K562 (cell line): ENCODE measurements at regions not wholly inside any gene's neighbourhood (a gene's known extent, or its start where the extent isn't known, plus 50 kb on each side); places are given as distances from the start of the nearest gene placed in this dataset.

Experiments used
- ATAC-seq: fragments of 200-7000 bp; cut with Tn5 transposase; 3 replicates; pipeline ENCODE4 v1.9.1; 2020; ENCODE audit warnings: moderate library complexity
- BruUV-seq: library from RNA; stranded (reverse); fragments of 400-500 nt; replicated peaks from 2 replicates; lab custom pipeline; 2021; lab: Mats Ljungman, UMichigan
- CTCF ChIA-PET: fragments of 300-600 bp; formaldehyde crosslinking; extraction: SDS; loops from one replicate; lab custom pipeline; 2021; ENCODE audit warnings: low intra/inter-chr PET ratio; lab: Yijun Ruan, JAX
- POLR2A ChIA-PET: fragments of 300-600, 350-650 bp; sonication (Branson Sonifier 250); formaldehyde crosslinking; extraction: SDS; loops from one replicate; lab custom pipeline; 2021; ENCODE audit warnings: antibody characterized with exemption, inconsistent platforms; lab: Yijun Ruan, JAX
- DNase-seq, 4 experiments: peaks; one replicate each; pipeline versions ENCODE4 v3.0.0 to v3.0.0-alpha.2; 2011 to 2018; ENCODE audit warnings: low spot score in 3 of 4, mixed read lengths in 3 of 4; ENCODE audit errors: extremely low read depth in 1 of 4
- FAIRE-seq: peaks from 2 replicates; lab custom pipeline; 2011; peaks lifted over from hg19 to GRCh38; lab: Jason Lieb, UNC
- H2AFZ ChIP-seq: 2 replicates; pipeline ENCODE4 v1.6.0; 2011; ENCODE audit warnings: low read depth, low read length, control low read depth, inconsistent platforms
- H3K27ac ChIP-seq: fragments of 200-600 bp; 3 replicates; pipeline ENCODE4 v1.8.0; 2011; ENCODE audit warnings: low read depth, mild to moderate bottlenecking, control low read depth, inconsistent platforms, low read length, moderate library complexity, mixed read lengths; ENCODE audit errors: extremely low read depth
- H3K27me3 ChIP-seq, 2 experiments: fragments of 300-600 bp in 1 of 2; 2 replicates in 1 of 2; 3 replicates in 1 of 2; pipeline versions ENCODE4 v1.6.0 to v1.8.0; 2011; ENCODE audit warnings: inconsistent platforms in 2 of 2, low read length in 2 of 2, mild to moderate bottlenecking in 1 of 2, mixed read lengths in 1 of 2, moderate library complexity in 1 of 2; ENCODE audit not compliant: control insufficient read depth in 2 of 2, insufficient read depth in 2 of 2
- H3K36me3 ChIP-seq: fragments of 300-600 bp; 3 replicates; pipeline ENCODE4 v1.8.0; 2011; ENCODE audit warnings: mild to moderate bottlenecking, low read length, inconsistent platforms; ENCODE audit not compliant: control insufficient read depth, insufficient read depth
- H3K4me1 ChIP-seq, 2 experiments: fragments of 200-600 bp in 1 of 2; replicated peaks in 1 of 2; 2 replicates in 1 of 2; 3 replicates in 1 of 2; pipeline versions ENCODE4 v1.5.1 to v1.8.0; 2011; ENCODE audit warnings: inconsistent platforms in 2 of 2, low read length in 2 of 2, mild to moderate bottlenecking in 1 of 2, mixed read lengths in 1 of 2, moderate library complexity in 1 of 2; ENCODE audit not compliant: control insufficient read depth in 2 of 2, insufficient read depth in 2 of 2
- H3K4me2 ChIP-seq: 2 replicates; pipeline ENCODE4 v1.6.1; 2011; ENCODE audit warnings: low read length, control low read depth, inconsistent platforms, mixed read lengths; ENCODE audit not compliant: insufficient read depth
- H3K4me3 ChIP-seq: fragments of 200-600 bp; sonication (generic), shearing (Covaris generic); 2 replicates; pipeline ENCODE4 v1.5.1; 2016; ENCODE audit warnings: control low read depth, inconsistent platforms
- H3K79me2 ChIP-seq: fragments of 200-600 bp; 3 replicates; pipeline ENCODE4 v1.8.0; 2011; ENCODE audit warnings: low read length, inconsistent platforms; ENCODE audit not compliant: control insufficient read depth, insufficient read depth
- H3K9ac ChIP-seq, 2 experiments: 2 replicates each; pipeline versions ENCODE4 v1.6.0 to v1.6.1; 2011; ENCODE audit warnings: low read depth in 2 of 2, low read length in 2 of 2, control low read depth in 1 of 2, inconsistent platforms in 1 of 2, mild to moderate bottlenecking in 1 of 2, mixed read lengths in 1 of 2; ENCODE audit not compliant: insufficient read depth in 1 of 2
- H3K9me1 ChIP-seq: one replicate; pipeline ENCODE4 v1.6.0; 2011; ENCODE audit warnings: inconsistent platforms, mild to moderate bottlenecking, low read length, moderate library complexity; ENCODE audit not compliant: control insufficient read depth, insufficient read depth
- H3K9me3 ChIP-seq: replicated peaks from 2 replicates; pipeline ENCODE4 v1.5.1; 2011; ENCODE audit warnings: low read depth, low read length, inconsistent platforms; ENCODE audit not compliant: control insufficient read depth, insufficient read depth
- H4K20me1 ChIP-seq: replicated peaks from 2 replicates; pipeline ENCODE4 v1.6.1; 2011; ENCODE audit warnings: low read length, inconsistent platforms, mixed read lengths; ENCODE audit not compliant: control insufficient read depth, insufficient read depth
- ERF ChIP-seq: fragments of 450-650 bp; formaldehyde crosslinking; IDR thresholded peaks from 2 replicates; pipeline ENCODE4 v1.4.0; 2020; ENCODE audit warnings: mild to moderate bottlenecking, mixed read lengths
- KHSRP ChIP-seq: fragments of 450-650 bp; IDR thresholded peaks from 2 replicates; pipeline ENCODE4 v1.6.1; 2017
- MITF ChIP-seq: IDR thresholded peaks from 2 replicates; pipeline ENCODE4 v1.6.1; 2014; ENCODE audit warnings: antibody characterized with exemption
- NFE2L1 ChIP-seq: fragments of 450-650 bp; IDR thresholded peaks from 2 replicates; pipeline ENCODE4 v1.6.1; 2016; ENCODE audit warnings: missing genetic modification characterization, low read depth, mild to moderate bottlenecking, missing compliant biosample characterization, moderate library complexity, borderline replicate concordance
- NR3C1 ChIP-seq: sonication (generic); formaldehyde crosslinking; IDR thresholded peaks from 2 replicates; pipeline ENCODE4 v1.8.1; 2022; ENCODE audit warnings: missing genetic modification reagents
- NUFIP1 ChIP-seq: fragments of 450-650 bp; IDR thresholded peaks from 2 replicates; pipeline ENCODE4 v1.6.1; 2018; ENCODE audit not compliant: partially characterized antibody
- PKNOX1 ChIP-seq: fragments of 450-650 bp; IDR thresholded peaks from 2 replicates; pipeline ENCODE4 v1.6.1; 2016
- POLR2G ChIP-seq: fragments of 200-400 bp; formaldehyde crosslinking; IDR thresholded peaks from 2 replicates; pipeline ENCODE4 v1.6.1; 2017; ENCODE audit warnings: low read depth, mild to moderate bottlenecking, antibody characterized with exemption, low read length, moderate library complexity
- POLR2H ChIP-seq: IDR thresholded peaks from 2 replicates; pipeline ENCODE4 v1.6.1; 2016; ENCODE audit warnings: missing genetic modification characterization, low read depth, mild to moderate bottlenecking, control low read depth, missing compliant biosample characterization, moderate library complexity
- RAD51 ChIP-seq: fragments of 450-650 bp; IDR thresholded peaks from 2 replicates; pipeline ENCODE4 v1.7.1; 2016; ENCODE audit warnings: low read depth, mild to moderate bottlenecking, borderline replicate concordance
- RBM22 ChIP-seq: fragments of 200-400 bp; formaldehyde crosslinking; IDR thresholded peaks from 2 replicates; pipeline ENCODE4 v1.6.1; 2018; ENCODE audit warnings: low read length, low read depth; ENCODE audit not compliant: poor library complexity, severe bottlenecking
- ZBTB34 ChIP-seq: fragments of 250-450 bp; sonication (Bioruptor Pico); IDR thresholded peaks from 2 replicates; pipeline ENCODE4 v1.8.0; 2021; ENCODE audit warnings: mild to moderate bottlenecking, moderate library complexity
- ZC3H4 ChIP-seq: sonication (generic); formaldehyde crosslinking; IDR thresholded peaks from 2 replicates; pipeline ENCODE4 v1.9.0; 2021; ENCODE audit warnings: missing genetic modification reagents, borderline replicate concordance
- ZNF212 ChIP-seq: fragments of 450-650 bp; formaldehyde crosslinking; IDR thresholded peaks from 2 replicates; pipeline ENCODE4 v1.4.0; 2020; ENCODE audit warnings: mild to moderate bottlenecking
- ZNF217 ChIP-seq: sonication (generic); formaldehyde crosslinking; IDR thresholded peaks from 2 replicates; pipeline ENCODE4 v1.8.0; 2022; ENCODE audit warnings: mild to moderate bottlenecking, missing genetic modification reagents
- ZNF41 ChIP-seq: fragments of 250-450 bp; sonication (Bioruptor Pico); conservative IDR thresholded peaks from 2 replicates; pipeline ENCODE4 v1.4.0; 2020; ENCODE audit warnings: mild to moderate bottlenecking
- WGBS: fragments of 100-300 bp; shearing (Covaris generic); methylation state at CpG from one replicate; pipeline ENCODE4 v1.1.6; 2016; ENCODE audit warnings: low coverage, mixed read lengths; ENCODE audit not compliant: insufficient coverage; ENCODE audit errors: missing lambda C conversion rate; 5-methylcytosine and 5-hydroxymethylcytosine counted together
- in situ Hi-C: fragments of 300-500 bp; cut with MboI; formaldehyde crosslinking; loops from 4 replicates; pipeline ENCODE4 v1.15.0; 2018; ENCODE audit warnings: inconsistent platforms, mixed read lengths
- intact Hi-C: fragments of 100-400 bp; cut with micrococcal nuclease; formaldehyde crosslinking; loops from 2 replicates; pipeline ENCODE4 v1.14.2; 2022

GRCh38 chr4:27182211-27182610, 321.6 kb downstream of the STIM2 start:
- no peaks in the 10 kb centered on the region for H3K4me1 ChIP-seq
- no peak overlapping the region for H3K27ac ChIP-seq
- WGBS = 0% methylated on average over 2 of the region's 2 CpGs
- no peaks in the 10 kb centered on the region for H3K36me3 ChIP-seq
- no TSS peak for BruUV-seq
- ChIA-PET POLR2A (no interaction called here), CTCF (no interaction called here)
- no peak for DNase-seq
- H3K9me3 ChIP-seq = no peaks in the 10 kb centered on the region
- H4K20me1 ChIP-seq = no peaks in the 10 kb centered on the region
- TF ChIP-seq ZNF41 (CRISPR knock-in tag) = no peak
- no peak for TF ChIP-seq ZNF217 (CRISPR knock-in tag)
- TF ChIP-seq ZC3H4 (CRISPR knock-in tag) = no peak
- TF ChIP-seq ZBTB34 (CRISPR knock-in tag) = no peak
- TF ChIP-seq RAD51 = no peak
- no peak for TF ChIP-seq MITF
- TF ChIP-seq ERF (CRISPR knock-in tag) = no peak
- TF ChIP-seq NR3C1 (CRISPR knock-in tag) = no peak
- no peak for TF ChIP-seq POLR2G
- no peak for TF ChIP-seq RBM22
- TF ChIP-seq POLR2H (tag) = no peak
- TF ChIP-seq NFE2L1 (tag) = no peak
- TF ChIP-seq ZNF212 = no peak
- TF ChIP-seq NUFIP1 = no peak
- TF ChIP-seq PKNOX1 = no peak
- TF ChIP-seq KHSRP = no peak
- no peak overlapping the region for H3K4me2 ChIP-seq
- FAIRE-seq = no peak
- H3K9ac ChIP-seq = no peak overlapping the region
- intact Hi-C loops (no loop called here), in situ Hi-C loops (no loop called here)
- H3K4me3 ChIP-seq = no peak overlapping the region
- H2AFZ ChIP-seq = no peak overlapping the region
- H3K9me1 ChIP-seq = no peaks in the 10 kb centered on the region
- no peak for ATAC-seq
- H3K27me3 ChIP-seq = no peaks in the 10 kb centered on the region
- H3K79me2 ChIP-seq = no peaks in the 10 kb centered on the region
